ENCODE measurements at regions not wholly inside any gene's neighbourhood (a gene's known extent, or its start where the extent isn't known, plus 50 kb on each side); places are given as distances from the start of the nearest gene placed in this dataset.

- TF ChIP-seq EZH2 (IDR thresholded peaks at IDR 0.05; ENCODE audit: low read length) (no peak), CTCF (optimal IDR thresholded peaks at IDR 0.05 in 1 of 3, IDR thresholded peaks at IDR 0.05 in 1 of 3, conservative IDR thresholded peaks at IDR 0.05 in 1 of 3; ENCODE audit: extremely low read depth in 1 of 3, insufficient read depth in 2 of 3, low read length in 3 of 3) (no peak)
- dilution Hi-C loops (cut with MboI; ENCODE audit: extremely low pct_ligation_motif_present, low sequenced_read_pairs): no loop called here
- H2AFZ ChIP-seq (ENCODE audit: control insufficient read depth, low read length): no peak overlapping the region
Measured at GRCh38 chr10:10055656-10056442, 961.8 kb upstream of the CELF2 start.

GRCh38 chr10:10056961-10057360, 960.7 kb upstream of the CELF2 start:
- dilution Hi-C loops (cut with MboI; ENCODE audit: extremely low pct_ligation_motif_present, low sequenced_read_pairs): no loop called here
- no peak overlapping the region for H3K4me2 ChIP-seq (ENCODE audit: control insufficient read depth, extremely low read depth, insufficient read depth, low read depth, low read length)
- H3K9me1 ChIP-seq (ENCODE audit: control insufficient read depth, extremely low read depth, insufficient read depth, low read length): no peaks in the 10 kb centered on the region
- H3K4me3 ChIP-seq (ENCODE audit: control insufficient read depth in 2 of 3, extremely low read depth in 1 of 3, insufficient read depth in 2 of 3, low read depth in 1 of 3, low read length in 3 of 3): no peak overlapping the region
- TF ChIP-seq EZH2 (IDR thresholded peaks at IDR 0.05; ENCODE audit: low read length): no peak
- TF ChIP-seq CTCF (optimal IDR thresholded peaks at IDR 0.05 in 1 of 3, IDR thresholded peaks at IDR 0.05 in 1 of 3, conservative IDR thresholded peaks at IDR 0.05 in 1 of 3; ENCODE audit: extremely low read depth in 1 of 3, insufficient read depth in 2 of 3, low read length in 3 of 3): no peak
- H3K27me3 ChIP-seq (ENCODE audit: control insufficient read depth, extremely low read depth, insufficient read depth, low read length): no peaks in the 10 kb centered on the region
- no peak for DNase-seq (ENCODE audit: low read depth, low spot score)
- no peaks in the 10 kb centered on the region for H4K20me1 ChIP-seq (ENCODE audit: control insufficient read depth, extremely low read depth, insufficient read depth, low read length)
- no peak overlapping the region for H2AFZ ChIP-seq (ENCODE audit: control insufficient read depth, low read length)
- no peak overlapping the region for H3K27ac ChIP-seq (ENCODE audit: control insufficient read depth, insufficient read depth, low read length)
- no peak overlapping the region for H3K9ac ChIP-seq (ENCODE audit: control insufficient read depth, extremely low read depth, insufficient read depth, low read length)
- FAIRE-seq: no peak
- H3K36me3 ChIP-seq (ENCODE audit: control insufficient read depth in 2 of 2, extremely low read depth in 1 of 2, insufficient read depth in 2 of 2, low read length in 2 of 2): no peaks in the 10 kb centered on the region
- H3K79me2 ChIP-seq (ENCODE audit: control insufficient read depth, insufficient read depth, low read length): no peaks in the 10 kb centered on the region
- no peaks in the 10 kb centered on the region for H3K9me3 ChIP-seq (ENCODE audit: control insufficient read depth, low read depth, low read length)
- H3K4me1 ChIP-seq (ENCODE audit: control insufficient read depth, extremely low read depth, insufficient read depth, low read length): no peaks in the 10 kb centered on the region

More at GRCh38 chr10:10055656-10056442, 961.8 kb upstream of the CELF2 start:
- DNase-seq (ENCODE audit: low read depth, low spot score) (no peak), FAIRE-seq (no peak)
- Histone ChIP-seq H3K27me3 (ENCODE audit: control insufficient read depth, extremely low read depth, insufficient read depth, low read length) (no peaks in the 10 kb centered on the region), H3K9ac (ENCODE audit: control insufficient read depth, extremely low read depth, insufficient read depth, low read length) (no peak overlapping the region), H3K27ac (ENCODE audit: control insufficient read depth, insufficient read depth, low read length) (no peak overlapping the region), H3K4me3 (ENCODE audit: control insufficient read depth in 2 of 3, extremely low read depth in 1 of 3, insufficient read depth in 2 of 3, low read depth in 1 of 3, low read length in 3 of 3) (no peak overlapping the region), H3K9me1 (ENCODE audit: control insufficient read depth, extremely low read depth, insufficient read depth, low read length) (no peaks in the 10 kb centered on the region), H4K20me1 (ENCODE audit: control insufficient read depth, extremely low read depth, insufficient read depth, low read length) (no peaks in the 10 kb centered on the region), H3K9me3 (ENCODE audit: control insufficient read depth, low read depth, low read length) (no peaks in the 10 kb centered on the region), H3K4me2 (ENCODE audit: control insufficient read depth, extremely low read depth, insufficient read depth, low read depth, low read length) (no peak overlapping the region), H3K36me3 (ENCODE audit: control insufficient read depth in 2 of 2, extremely low read depth in 1 of 2, insufficient read depth in 2 of 2, low read length in 2 of 2) (no peaks in the 10 kb centered on the region), H3K4me1 (ENCODE audit: control insufficient read depth, extremely low read depth, insufficient read depth, low read length) (no peaks in the 10 kb centered on the region), H3K79me2 (ENCODE audit: control insufficient read depth, insufficient read depth, low read length) (no peaks in the 10 kb centered on the region)
